Breast epithelium (tissue), 4 donors: ENCODE measurements at regions not wholly inside any gene's neighbourhood (a gene's known extent, or its start where the extent isn't known, plus 50 kb on each side); places are given as distances from the start of the nearest gene placed in this dataset.

Experiments used
- DNase-seq, 2 donors: peaks; one replicate each; pipeline ENCODE4 v3.0.0-alpha.2; 2019; ENCODE audit warnings: low spot score in 2 of 2
- H3K27ac ChIP-seq, 2 donors: fragments of 200-600 bp; sonication (generic) in 1 of 2; one replicate each; pipeline ENCODE4 v1.5.1; 2016 to 2019; ENCODE audit warnings: mild to moderate bottlenecking in 1 of 2
- H3K27me3 ChIP-seq, 2 donors: fragments of 200-600 bp; sonication (generic) in 1 of 2; one replicate each; pipeline versions ENCODE4 v1.5.1 to v1.6.0; 2017 to 2019; ENCODE audit warnings: control low read depth in 1 of 2, mild to moderate bottlenecking in 1 of 2
- H3K36me3 ChIP-seq: fragments of 200-600 bp; one replicate; pipeline ENCODE4 v1.5.1; 2019
- H3K4me1 ChIP-seq, 2 donors: fragments of 200-600 bp; sonication (generic); one replicate each; pipeline ENCODE4 v1.5.1; 2016 to 2019; ENCODE audit warnings: control low read depth in 1 of 2
- H3K4me3 ChIP-seq, 3 donors: fragments of 200-600 bp; sonication (generic); 1 replicate in 2 of 3; 2 replicates in 1 of 3; pipeline ENCODE4 v1.5.1; 2016 to 2019; ENCODE audit warnings: mild to moderate bottlenecking in 3 of 3, moderate library complexity in 2 of 3
- H3K9me3 ChIP-seq, 2 donors: fragments of 200-600 bp; sonication (generic) in 1 of 2; one replicate each; pipeline ENCODE4 v1.5.1; 2016 to 2019; ENCODE audit warnings: control low read depth in 1 of 2
- POLR2A ChIP-seq: fragments of 450-650 bp; IDR thresholded peaks from one replicate; pipeline ENCODE4 v1.6.1; 2016; ENCODE audit warnings: antibody characterized with exemption, mild to moderate bottlenecking, moderate library complexity
- POLR2AphosphoS5 ChIP-seq, 3 donors: sonication (generic); formaldehyde crosslinking; IDR thresholded peaks; one replicate each; pipeline ENCODE4 v1.6.1; 2017; ENCODE audit warnings: antibody characterized with exemption in 3 of 3
- intact Hi-C: fragments of 100-400 bp; cut with DNase I; formaldehyde crosslinking; loops from one replicate; pipeline ENCODE4 v1.15.1; 2023; ENCODE audit warnings: low total_unique reads
- TF ChIP-seq, protein P1 (sequence below), 3 donors: fragments of 450-650 bp; IDR thresholded peaks; one replicate each; pipeline ENCODE4 v1.5.1; 2016 to 2017; ENCODE audit warnings: antibody characterized with exemption in 3 of 3, mild to moderate bottlenecking in 3 of 3, moderate library complexity in 3 of 3

DNA sequence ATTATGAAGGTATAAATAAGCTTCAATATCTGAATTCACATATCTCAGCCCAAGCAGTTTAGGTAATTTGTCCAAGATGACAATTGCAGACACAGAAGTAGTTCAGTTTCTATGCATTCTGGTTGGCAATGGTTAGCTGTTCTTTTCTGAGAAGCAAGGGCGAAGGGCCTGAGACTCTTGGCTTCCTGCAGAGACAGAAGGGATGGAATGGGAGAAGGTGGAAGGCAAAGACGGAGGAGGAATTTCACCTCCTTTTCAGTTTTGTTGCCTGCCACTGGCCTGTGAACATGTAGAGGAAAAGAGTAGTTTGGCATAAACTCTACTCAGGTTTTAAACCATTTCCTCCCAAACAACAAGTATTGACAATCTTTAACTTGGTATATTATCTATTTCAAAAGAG lies 180.7 kb upstream of the HS3ST5 start:
- Histone ChIP-seq H3K4me1 (no peaks in the 10 kb centered on the region), H3K27me3 (no peaks in the 10 kb centered on the region), H3K9me3 (no peaks in the 10 kb centered on the region), H3K36me3 (no peaks in the 10 kb centered on the region), H3K27ac (no peak overlapping the region), H3K4me3 (no peak overlapping the region)
- no peak for DNase-seq
- TF ChIP-seq POLR2AphosphoS5 (IDR thresholded peaks at IDR 0.05) (no peak), POLR2A (no peak)
- TF ChIP-seq, protein P1, sequence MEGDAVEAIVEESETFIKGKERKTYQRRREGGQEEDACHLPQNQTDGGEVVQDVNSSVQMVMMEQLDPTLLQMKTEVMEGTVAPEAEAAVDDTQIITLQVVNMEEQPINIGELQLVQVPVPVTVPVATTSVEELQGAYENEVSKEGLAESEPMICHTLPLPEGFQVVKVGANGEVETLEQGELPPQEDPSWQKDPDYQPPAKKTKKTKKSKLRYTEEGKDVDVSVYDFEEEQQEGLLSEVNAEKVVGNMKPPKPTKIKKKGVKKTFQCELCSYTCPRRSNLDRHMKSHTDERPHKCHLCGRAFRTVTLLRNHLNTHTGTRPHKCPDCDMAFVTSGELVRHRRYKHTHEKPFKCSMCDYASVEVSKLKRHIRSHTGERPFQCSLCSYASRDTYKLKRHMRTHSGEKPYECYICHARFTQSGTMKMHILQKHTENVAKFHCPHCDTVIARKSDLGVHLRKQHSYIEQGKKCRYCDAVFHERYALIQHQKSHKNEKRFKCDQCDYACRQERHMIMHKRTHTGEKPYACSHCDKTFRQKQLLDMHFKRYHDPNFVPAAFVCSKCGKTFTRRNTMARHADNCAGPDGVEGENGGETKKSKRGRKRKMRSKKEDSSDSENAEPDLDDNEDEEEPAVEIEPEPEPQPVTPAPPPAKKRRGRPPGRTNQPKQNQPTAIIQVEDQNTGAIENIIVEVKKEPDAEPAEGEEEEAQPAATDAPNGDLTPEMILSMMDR (IDR thresholded peaks at IDR 0.05): no peak
- intact Hi-C loops: no loop called here

DNA sequence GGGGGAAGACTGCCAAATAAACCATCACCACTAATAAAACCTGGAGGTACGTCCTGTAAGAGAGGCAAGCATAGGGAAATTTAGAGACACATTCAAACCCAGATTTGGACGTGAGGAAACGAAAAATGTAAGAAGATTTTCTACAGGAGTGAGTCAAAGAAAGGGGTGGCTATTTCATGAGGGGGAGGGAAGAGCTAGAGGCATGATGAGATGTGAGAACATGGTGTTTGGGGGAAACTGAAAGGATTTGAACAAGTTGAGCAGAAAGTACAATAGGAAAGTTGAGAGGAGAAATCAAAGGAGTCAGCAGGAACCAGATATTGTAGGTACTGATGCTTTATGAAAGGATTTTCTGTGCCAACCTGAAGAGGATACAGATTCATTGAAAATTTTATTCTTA lies 179.1 kb upstream of the HS3ST5 start:
- no peak overlapping the region for H3K27ac ChIP-seq
- H3K4me3 ChIP-seq: no peak overlapping the region
- no peaks in the 10 kb centered on the region for H3K27me3 ChIP-seq
- intact Hi-C loops: no loop called here
- H3K9me3 ChIP-seq: no peaks in the 10 kb centered on the region
- TF ChIP-seq POLR2A: no peak
- TF ChIP-seq POLR2AphosphoS5 (IDR thresholded peaks at IDR 0.05): no peak
- TF ChIP-seq, protein P1 (IDR thresholded peaks at IDR 0.05): no peak
- H3K36me3 ChIP-seq: no peaks in the 10 kb centered on the region
- DNase-seq: no peak
- no peaks in the 10 kb centered on the region for H3K4me1 ChIP-seq

DNA sequence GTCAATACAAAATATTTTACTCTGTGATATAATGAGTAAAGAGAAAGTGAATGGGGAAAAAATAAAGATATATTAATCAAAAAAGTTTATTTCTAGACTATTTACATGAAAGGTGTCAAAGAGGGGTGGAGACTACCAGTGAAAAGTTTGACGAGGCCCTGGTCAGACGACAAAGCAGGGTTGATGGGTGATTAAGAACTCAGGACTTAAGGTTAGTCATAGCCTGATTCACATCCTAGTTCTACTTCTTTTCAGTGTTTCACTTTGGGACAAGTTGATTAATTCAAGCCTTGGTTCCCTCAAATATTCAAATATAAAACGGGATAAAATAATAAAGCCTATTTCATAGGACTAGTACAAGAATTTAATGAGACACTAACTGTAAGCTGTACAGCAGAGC lies 178.2 kb upstream of the HS3ST5 start:
- TF ChIP-seq POLR2A (no peak), POLR2AphosphoS5 (IDR thresholded peaks at IDR 0.05) (no peak)
- TF ChIP-seq, protein P1 (IDR thresholded peaks at IDR 0.05): no peak
- no peak for DNase-seq
- intact Hi-C loops: no loop called here
- no peak overlapping the region for H3K27ac ChIP-seq
- H3K4me3 ChIP-seq: no peak overlapping the region
- H3K4me1 ChIP-seq: no peaks in the 10 kb centered on the region
- no peaks in the 10 kb centered on the region for H3K9me3 ChIP-seq
- H3K27me3 ChIP-seq: no peaks in the 10 kb centered on the region
- H3K36me3 ChIP-seq: no peaks in the 10 kb centered on the region

DNA sequence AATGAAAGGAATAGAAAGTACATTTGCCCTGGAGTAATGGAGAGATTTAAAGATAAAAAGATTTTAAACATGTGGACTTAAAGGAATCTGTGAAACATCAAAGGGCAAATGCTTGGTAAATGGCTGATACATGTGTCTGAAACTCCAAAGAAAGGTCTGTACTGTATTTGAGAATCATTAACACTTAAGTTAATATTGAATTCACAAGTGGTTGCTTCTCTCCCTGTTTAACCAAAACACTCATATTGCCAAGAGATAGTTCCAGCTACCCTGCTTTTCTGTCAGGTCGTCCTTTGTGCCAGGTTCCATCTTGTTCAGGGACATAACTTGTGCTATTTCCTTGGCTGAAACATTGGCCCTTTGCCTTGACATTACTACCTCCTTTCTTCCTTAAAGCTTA lies 171.3 kb upstream of the HS3ST5 start:
- TF ChIP-seq POLR2AphosphoS5 (IDR thresholded peaks at IDR 0.05) (no peak), POLR2A (no peak)
- TF ChIP-seq, protein P1 (IDR thresholded peaks at IDR 0.05): no peak
- H3K36me3 ChIP-seq: no peaks in the 10 kb centered on the region
- H3K4me3 ChIP-seq: no peak overlapping the region
- no peaks in the 10 kb centered on the region for H3K27me3 ChIP-seq
- no peak for DNase-seq
- no peak overlapping the region for H3K27ac ChIP-seq
- no peaks in the 10 kb centered on the region for H3K9me3 ChIP-seq
- intact Hi-C loops: no loop called here
- no peaks in the 10 kb centered on the region for H3K4me1 ChIP-seq

DNA sequence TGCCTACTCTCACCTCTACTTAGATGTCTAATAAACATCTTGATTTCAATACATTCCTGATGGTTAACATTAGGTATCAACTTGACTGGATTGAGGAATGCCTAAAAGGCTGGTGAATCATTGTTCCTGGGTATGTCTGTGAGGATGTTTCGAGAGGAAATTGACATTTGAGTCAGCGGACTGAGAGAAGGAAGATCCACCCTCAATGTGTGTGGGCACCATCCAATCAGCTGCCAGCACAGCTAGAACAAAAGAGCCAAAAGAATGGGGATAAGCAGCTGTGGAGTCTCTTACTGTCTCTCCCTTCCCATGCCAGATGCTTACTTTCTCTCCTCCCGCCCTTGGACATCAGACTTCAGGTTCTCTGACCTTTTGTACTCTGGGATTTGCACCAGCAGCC lies 128.6 kb upstream of the HS3ST5 start:
- Histone ChIP-seq H3K27me3 (no peaks in the 10 kb centered on the region), H3K36me3 (no peaks in the 10 kb centered on the region), H3K9me3 (no peaks in the 10 kb centered on the region), H3K4me3 (no peak overlapping the region), H3K27ac (no peak overlapping the region), H3K4me1 (no peaks in the 10 kb centered on the region)
- no peak for DNase-seq
- TF ChIP-seq POLR2AphosphoS5 (IDR thresholded peaks at IDR 0.05): no peak
- no peak for TF ChIP-seq POLR2A
- TF ChIP-seq, protein P1 (IDR thresholded peaks at IDR 0.05): no peak
- intact Hi-C loops: no loop called here
